Nephron (organoid): ENCODE measurements at regions not wholly inside any gene's neighbourhood (a gene's known extent, or its start where the extent isn't known, plus 50 kb on each side); places are given as distances from the start of the nearest gene placed in this dataset.

ENCODE experiments used
- H3K27ac Mint-ChIP-seq, 3 experiments: 2 replicates each; pipeline ENCODE4 v1.8.0; 2020; ENCODE audit warnings: mixed read lengths in 3 of 3, mild to moderate bottlenecking in 2 of 3, moderate library complexity in 1 of 3
- H3K27me3 Mint-ChIP-seq: 2 replicates; pipeline ENCODE4 v1.8.0; 2021; ENCODE audit warnings: low read depth, mild to moderate bottlenecking, moderate library complexity, mixed read lengths
- H3K36me3 Mint-ChIP-seq: 2 replicates; pipeline ENCODE4 v1.8.0; 2020; ENCODE audit warnings: low read depth, mixed read lengths
- H3K4me1 Mint-ChIP-seq: 2 replicates; pipeline ENCODE4 v1.8.0; 2020; ENCODE audit warnings: mixed read lengths
- H3K4me3 Mint-ChIP-seq, 3 experiments: 2 replicates each; pipeline ENCODE4 v1.8.0; 2020; ENCODE audit warnings: mild to moderate bottlenecking in 3 of 3, mixed read lengths in 3 of 3, moderate library complexity in 2 of 3
- H3K9me3 Mint-ChIP-seq: 2 replicates; pipeline ENCODE4 v1.8.0; 2020; ENCODE audit warnings: mixed read lengths
- TF ChIP-seq, protein P1 (sequence below), 3 experiments: fragments of 200-600 bp; sonication (generic); IDR thresholded peaks; one replicate each; pipeline ENCODE4 v1.5.0; 2021; ENCODE audit warnings: antibody characterized with exemption in 3 of 3; ENCODE audit not compliant: unreplicated experiment in 3 of 3

DNA sequence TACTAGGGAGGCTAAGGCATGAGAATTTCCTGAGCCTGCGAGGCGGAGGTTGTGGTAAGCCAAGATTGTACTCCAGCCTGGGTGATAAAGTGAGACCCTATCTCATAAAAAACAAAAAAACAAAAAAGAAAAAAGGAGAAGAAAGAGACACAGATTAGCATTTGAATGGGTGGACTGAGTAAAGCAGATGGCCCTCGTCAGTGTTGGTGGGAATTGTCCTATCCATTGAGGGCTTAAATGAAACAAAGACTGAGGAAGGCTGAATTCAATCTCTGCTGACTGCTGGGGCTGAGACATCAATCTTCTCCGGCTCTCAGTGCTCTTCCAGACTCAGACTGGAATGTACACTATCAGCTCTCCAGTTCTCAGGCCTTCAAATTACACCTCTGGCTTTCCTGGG lies 136.8 kb downstream of the SLC7A11 start:
- H3K4me1 Mint-ChIP-seq = peaks cover 18% of the 10 kb centered on the region

DNA sequence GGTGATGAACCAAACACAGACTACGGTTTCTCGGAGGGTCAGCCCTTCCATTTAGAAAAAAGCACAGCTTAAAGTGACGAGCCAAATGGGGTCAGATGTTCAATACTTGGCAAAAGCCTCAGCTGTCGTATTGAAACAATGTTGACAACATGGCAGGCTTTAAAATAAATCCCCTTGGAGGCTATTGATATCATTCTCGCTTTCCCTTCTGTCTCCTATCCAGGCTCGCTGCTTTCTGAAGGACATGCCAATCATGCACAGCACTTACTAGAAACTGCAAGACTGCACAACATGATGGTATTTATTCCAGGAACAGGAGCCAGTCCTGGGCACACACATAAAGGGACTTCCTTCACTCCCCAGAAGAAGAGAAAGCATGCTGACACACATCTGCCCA lies 137.9 kb downstream of the SLC7A11 start:
- TF ChIP-seq, protein P1, sequence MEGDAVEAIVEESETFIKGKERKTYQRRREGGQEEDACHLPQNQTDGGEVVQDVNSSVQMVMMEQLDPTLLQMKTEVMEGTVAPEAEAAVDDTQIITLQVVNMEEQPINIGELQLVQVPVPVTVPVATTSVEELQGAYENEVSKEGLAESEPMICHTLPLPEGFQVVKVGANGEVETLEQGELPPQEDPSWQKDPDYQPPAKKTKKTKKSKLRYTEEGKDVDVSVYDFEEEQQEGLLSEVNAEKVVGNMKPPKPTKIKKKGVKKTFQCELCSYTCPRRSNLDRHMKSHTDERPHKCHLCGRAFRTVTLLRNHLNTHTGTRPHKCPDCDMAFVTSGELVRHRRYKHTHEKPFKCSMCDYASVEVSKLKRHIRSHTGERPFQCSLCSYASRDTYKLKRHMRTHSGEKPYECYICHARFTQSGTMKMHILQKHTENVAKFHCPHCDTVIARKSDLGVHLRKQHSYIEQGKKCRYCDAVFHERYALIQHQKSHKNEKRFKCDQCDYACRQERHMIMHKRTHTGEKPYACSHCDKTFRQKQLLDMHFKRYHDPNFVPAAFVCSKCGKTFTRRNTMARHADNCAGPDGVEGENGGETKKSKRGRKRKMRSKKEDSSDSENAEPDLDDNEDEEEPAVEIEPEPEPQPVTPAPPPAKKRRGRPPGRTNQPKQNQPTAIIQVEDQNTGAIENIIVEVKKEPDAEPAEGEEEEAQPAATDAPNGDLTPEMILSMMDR (IDR thresholded peaks at IDR 0.05; ENCODE audit: unreplicated experiment in 3 of 3) = no peak
- no peaks in the 10 kb centered on the region for H3K36me3 Mint-ChIP-seq
- peak overlapping the region; percentile 54 to 93 (median 74) for H3K27ac Mint-ChIP-seq
- peaks cover 3% of the 10 kb centered on the region for H3K9me3 Mint-ChIP-seq
- no peaks in the 10 kb centered on the region for H3K27me3 Mint-ChIP-seq
- peaks cover 18% of the 10 kb centered on the region for H3K4me1 Mint-ChIP-seq
- peak overlapping the region in 1 of 3 experiments; percentile 42 for H3K4me3 Mint-ChIP-seq

More for the DNA sequence above, 136.8 kb downstream of the SLC7A11 start:
- Mint-ChIP-seq H3K27me3 (no peaks in the 10 kb centered on the region), H3K27ac (peak overlapping the region in 2 of 3 experiments; percentile 56 to 93), H3K9me3 (peaks cover 3% of the 10 kb centered on the region), H3K4me3 (no peak overlapping the region), H3K36me3 (no peaks in the 10 kb centered on the region)
- TF ChIP-seq, protein P1 (IDR thresholded peaks at IDR 0.05; ENCODE audit: unreplicated experiment in 3 of 3) = no peak

DNA sequence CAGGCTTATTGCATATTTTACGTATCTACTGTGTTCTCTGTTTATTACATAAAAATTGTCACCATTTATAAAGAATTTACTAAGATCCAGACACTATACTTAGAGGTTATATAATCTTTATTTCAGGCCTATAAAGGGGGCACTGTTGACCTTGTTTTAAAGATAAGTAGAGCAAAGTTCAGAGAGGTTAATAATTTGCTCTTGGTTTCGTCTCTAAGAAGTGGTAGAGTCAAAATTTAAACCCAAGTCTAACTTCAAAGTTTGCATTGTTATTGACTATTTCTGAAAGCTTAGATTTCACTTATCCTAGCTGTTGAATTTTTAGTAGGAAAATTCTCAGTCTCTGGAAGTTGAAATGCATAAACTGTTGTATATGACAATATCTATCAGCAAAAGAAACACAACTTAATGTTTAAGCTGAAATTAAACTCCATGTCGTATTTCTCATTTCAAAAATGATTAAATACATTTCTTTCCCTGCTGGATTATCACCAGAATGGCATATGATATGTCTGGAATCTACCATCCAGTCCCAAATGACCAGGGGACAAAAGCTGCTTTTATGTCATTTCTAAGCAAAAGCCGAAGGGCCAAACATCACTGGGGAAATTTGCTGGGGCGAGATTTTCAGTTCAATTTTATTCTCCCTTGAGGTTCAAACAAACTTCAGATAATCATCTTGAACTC lies 138.4 kb downstream of the SLC7A11 start:
- H3K36me3 Mint-ChIP-seq = no peaks in the 10 kb centered on the region
- peaks cover 18% of the 10 kb centered on the region for H3K4me1 Mint-ChIP-seq
- H3K27ac Mint-ChIP-seq = peak overlapping the region; percentile 54 to 93 (median 74)
- H3K27me3 Mint-ChIP-seq = no peaks in the 10 kb centered on the region
- H3K4me3 Mint-ChIP-seq = peak overlapping the region in 1 of 3 experiments; percentile 42
- TF ChIP-seq, protein P1 (IDR thresholded peaks at IDR 0.05; ENCODE audit: unreplicated experiment in 3 of 3) = no peak
- H3K9me3 Mint-ChIP-seq = peaks cover 3% of the 10 kb centered on the region

DNA sequence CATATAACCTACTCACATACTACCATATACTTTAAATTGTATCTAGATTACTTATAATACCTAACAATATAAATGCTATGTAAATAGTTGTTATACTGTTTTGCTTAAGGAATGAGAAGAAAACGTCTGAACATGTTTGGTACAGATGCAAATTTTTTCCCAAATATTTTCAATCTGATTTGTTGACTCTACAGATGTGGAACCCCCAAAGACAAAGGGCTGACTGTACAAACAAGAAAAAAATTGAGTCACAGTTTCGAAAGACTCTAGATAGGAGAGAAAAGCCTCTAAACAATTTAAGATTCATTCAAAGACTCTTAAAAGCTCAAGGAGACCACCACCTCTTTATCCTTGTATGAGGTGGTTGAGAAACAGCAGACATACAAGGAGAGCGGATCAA lies 142.8 kb downstream of the SLC7A11 start:
- Mint-ChIP-seq H3K9me3 (no peaks in the 10 kb centered on the region), H3K27me3 (peaks cover 3% of the 10 kb centered on the region), H3K36me3 (no peaks in the 10 kb centered on the region), H3K27ac (no peak overlapping the region), H3K4me3 (no peak overlapping the region), H3K4me1 (peaks cover 21% of the 10 kb centered on the region)
- TF ChIP-seq, protein P1 (IDR thresholded peaks at IDR 0.05; ENCODE audit: unreplicated experiment in 3 of 3) = no peak

DNA sequence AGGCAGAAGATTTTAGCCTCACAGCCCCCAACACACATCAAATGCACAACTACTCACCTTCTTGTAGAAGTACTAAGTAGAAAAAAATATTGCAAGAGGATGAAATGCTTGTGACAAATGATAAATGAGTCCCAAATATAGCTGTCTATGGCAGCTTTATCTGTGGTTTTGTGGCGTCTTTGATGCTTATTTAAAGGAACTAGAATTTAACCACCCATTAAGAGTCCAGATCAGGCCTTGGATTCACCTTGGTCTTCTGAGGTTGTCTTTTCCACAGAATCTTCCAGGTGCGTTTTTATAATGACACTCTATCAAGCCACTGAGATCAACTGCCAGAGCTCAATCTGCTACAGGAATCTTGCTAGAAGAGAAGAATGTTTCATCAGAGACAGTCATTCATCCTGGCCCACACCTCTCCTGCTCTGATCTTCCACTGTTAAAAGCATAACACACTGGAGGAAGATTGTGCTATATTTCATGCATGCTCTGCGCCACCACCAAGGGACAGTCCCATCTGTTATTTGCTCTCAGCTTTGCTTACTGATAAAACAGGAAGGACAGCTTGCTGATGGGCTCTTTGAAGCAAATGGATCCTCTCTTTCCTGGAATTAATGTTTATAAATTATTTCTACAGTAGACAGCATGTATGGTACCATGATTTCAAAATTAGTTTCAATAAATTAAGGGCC lies 144.1 kb downstream of the SLC7A11 start:
- TF ChIP-seq, protein P1 (IDR thresholded peaks at IDR 0.05; ENCODE audit: unreplicated experiment in 3 of 3) = no peak
- no peak overlapping the region for H3K27ac Mint-ChIP-seq
- peaks cover 11% of the 10 kb centered on the region for H3K4me1 Mint-ChIP-seq
- H3K27me3 Mint-ChIP-seq = peaks cover 3% of the 10 kb centered on the region
- no peaks in the 10 kb centered on the region for H3K9me3 Mint-ChIP-seq
- H3K36me3 Mint-ChIP-seq = no peaks in the 10 kb centered on the region
- H3K4me3 Mint-ChIP-seq = no peak overlapping the region
